HG02981 (cell line): ENCODE measurements at regions not wholly inside any gene's neighbourhood (a gene's known extent, or its start where the extent isn't known, plus 50 kb on each side); places are given as distances from the start of the nearest gene placed in this dataset.
"Not testable (repeated sequence)": the region's sequence is repeated elsewhere in the genome, so short reads cannot be mapped to it uniquely, and the experiment has no call there.

ENCODE experiments used
- ATAC-seq: cut with Tn5 transposase; IDR thresholded peaks from one replicate; pipeline ENCODE4 v1.9.1; 2021; ENCODE audit warnings: mild to moderate bottlenecking, moderate library complexity; ENCODE audit not compliant: unreplicated experiment

DNA sequence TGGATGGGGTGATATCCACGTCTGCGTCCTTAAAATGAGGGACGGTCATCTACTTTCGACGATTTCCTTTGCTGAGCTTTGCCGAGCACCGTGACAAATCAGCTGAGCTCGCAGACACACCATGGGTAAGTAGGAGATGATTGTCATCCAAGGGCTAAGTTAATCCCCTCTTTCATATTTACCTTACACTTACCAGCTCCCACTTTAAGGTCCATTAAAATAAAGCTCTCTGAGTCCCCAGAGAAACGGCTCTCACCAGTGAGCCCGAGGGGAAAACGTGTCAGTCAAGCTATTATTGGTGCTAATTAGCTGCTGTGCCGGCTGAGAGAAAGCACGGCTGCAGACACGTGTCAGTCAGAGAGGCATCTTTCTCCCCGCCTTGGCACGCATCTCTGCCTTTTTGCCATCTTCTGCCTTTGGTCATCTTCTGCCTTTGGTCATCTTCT lies 72.2 kb downstream of the CRLF2 start:
- ATAC-seq = no peak

DNA sequence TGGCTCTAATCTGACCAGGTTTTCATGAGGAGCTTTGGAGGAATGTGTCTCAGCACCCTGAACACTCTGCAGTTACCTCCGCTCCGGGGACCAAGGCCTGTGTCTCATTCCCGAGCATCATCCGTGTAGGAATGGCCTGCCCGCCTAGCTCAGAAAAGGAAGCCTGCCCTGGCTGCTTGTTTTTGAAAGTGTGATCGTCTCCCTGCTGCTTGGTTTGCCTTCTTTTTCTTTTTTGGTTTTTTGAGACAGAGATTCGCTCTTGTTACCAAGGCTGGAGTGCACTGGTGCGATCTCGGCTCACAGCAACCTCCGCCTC lies 73.3 kb downstream of the CRLF2 start:
- ATAC-seq = no peak

DNA sequence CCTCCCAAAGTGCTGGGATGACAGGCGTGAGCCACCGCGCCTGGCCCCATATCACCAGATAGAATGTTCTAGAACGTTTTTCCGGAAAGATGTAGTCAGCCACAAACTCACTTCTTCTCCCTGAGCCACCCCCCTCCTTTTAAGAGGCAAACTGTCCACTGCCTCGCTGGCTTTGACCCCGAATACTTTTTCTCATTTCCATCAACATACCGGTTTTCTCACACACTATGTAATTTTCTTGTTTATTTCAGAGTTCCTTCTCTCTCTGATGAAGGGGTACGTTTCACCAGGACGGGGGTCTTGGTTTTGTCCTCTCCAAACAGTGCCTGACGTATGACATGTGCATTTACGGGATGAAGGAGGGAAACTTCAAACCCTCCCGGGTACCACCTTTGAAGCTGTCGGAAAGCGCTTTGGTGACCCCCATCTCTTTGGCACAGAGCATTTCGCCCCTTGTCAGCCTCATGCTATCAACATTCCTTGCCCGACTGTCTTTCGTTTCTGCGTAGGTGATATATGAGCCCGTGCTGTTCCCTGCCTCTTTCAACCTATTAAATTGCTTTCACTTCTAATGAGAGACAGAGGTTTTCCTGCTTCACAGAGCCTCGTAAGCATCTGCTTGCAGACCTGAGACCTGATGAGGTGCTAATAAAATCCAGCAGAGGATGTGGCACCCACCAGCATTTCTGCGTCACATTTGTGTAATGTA lies 73.8 kb downstream of the CRLF2 start:
- no peak for ATAC-seq

DNA sequence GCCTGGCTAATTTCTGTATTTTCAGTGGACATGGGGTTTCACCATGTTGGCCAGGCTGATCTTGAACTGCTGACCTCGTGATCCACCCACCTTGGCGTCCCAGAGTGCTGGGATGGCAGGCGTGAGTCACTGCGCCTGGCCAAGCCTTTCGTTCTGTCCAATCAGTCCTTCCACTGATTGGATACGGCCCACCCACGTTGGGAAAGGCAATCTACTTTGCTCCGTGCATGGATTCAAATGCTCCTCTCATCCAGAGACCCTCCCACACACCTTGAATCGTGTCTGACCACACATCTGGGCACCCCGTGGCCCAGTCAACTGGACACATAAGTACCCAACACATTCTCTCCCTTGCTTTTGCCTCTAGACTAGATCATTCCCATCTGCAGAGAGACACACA lies 74.9 kb downstream of the CRLF2 start:
- no peak for ATAC-seq

DNA sequence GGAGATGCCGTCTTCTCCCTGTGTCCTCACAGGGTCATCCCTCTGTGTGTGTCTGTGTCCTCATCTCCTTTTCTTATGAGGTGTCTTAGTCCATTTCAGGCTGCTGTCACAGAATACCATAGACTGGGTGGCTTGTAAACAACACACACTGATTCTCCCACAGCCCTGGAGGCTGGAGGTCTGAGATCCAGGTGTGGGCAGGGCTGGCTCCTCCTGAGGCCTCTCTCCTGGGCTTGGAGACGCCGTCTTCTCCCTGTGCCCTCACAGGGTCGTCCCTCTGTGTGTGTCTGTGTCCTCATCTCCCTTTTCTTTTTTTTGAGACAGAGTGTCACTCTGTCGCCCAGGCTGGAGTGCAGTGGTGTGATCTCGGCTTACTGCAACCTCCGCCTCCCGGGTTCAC lies 75.9 kb downstream of the CRLF2 start:
- not testable (repeated sequence) for ATAC-seq

DNA sequence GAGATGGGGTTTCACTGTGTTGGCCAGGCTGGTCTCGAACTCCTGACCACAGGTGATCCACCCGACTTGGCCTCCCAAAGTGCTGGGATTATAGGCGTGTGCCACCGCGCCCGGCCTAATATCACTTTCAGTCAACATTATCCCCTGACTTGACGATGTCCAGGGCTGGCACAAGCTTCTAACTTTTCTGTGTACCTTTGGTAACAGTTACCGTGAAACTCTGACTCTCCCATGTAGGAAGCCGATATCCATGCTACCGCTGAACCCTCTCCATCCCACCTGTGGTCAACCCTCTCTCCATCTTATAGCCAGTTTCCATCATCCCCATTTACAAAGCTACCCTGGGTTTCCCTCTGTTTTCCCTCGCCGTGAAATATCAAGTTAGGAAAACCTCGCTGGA lies 77.5 kb downstream of the CRLF2 start:
- ATAC-seq = no peak

DNA sequence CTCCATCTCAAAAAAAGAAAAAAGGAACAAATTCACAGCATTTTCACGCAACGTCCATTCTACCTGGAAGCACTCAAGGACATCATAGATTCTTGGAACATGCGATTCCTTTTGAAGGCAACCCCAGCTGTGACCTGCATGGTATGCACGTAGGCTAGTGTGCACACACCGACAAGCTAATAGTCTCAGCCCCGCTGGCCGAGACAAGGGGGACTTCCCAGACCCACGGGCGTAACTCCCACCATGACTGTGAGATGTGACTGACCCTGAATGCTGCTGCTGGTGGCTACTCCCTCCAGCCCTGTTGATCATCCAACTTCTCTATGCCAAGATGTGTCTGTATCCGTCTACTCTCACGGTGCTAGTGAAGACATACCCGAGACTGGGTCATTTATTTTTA lies 78.3 kb downstream of the CRLF2 start:
- no peak for ATAC-seq

DNA sequence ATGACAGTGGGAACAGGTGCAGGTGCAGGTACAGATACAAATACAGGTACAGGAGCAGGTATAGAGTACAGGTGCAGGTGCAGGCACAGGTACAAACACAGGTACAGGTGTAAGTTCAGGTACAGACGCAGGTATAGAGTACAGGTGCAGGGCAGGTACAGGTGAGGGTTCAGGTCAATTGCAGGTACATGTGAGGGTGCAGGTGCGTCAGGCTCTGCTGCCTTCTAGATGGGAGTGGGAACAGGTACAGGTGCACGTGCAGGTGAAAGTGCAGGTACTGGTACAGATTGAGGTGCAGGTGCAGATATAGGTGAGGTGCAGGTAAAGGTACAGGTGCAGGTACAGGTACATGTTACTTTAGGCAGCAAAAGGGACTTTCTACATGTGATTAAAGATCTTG lies 85.7 kb downstream of the CRLF2 start:
- no peak for ATAC-seq

DNA sequence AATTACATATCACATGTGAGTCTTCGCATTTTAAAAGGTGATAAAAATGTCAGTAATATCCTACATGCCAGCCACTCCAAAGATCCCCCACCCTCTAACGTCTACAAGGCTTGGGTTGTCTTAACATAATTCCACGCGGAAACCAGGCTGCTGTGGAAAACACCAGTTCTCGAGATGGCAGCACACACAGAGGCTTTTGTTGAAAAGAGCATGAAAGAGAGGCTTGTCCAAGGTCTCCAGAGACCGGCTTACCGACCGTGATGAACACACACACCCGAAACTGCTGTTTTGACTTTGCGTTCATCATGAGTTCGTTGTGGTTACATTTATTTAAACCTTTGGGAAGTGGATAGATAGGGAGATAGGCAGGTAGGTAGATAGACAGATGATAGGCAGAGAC lies 87.9 kb downstream of the CRLF2 start:
- no peak for ATAC-seq

DNA sequence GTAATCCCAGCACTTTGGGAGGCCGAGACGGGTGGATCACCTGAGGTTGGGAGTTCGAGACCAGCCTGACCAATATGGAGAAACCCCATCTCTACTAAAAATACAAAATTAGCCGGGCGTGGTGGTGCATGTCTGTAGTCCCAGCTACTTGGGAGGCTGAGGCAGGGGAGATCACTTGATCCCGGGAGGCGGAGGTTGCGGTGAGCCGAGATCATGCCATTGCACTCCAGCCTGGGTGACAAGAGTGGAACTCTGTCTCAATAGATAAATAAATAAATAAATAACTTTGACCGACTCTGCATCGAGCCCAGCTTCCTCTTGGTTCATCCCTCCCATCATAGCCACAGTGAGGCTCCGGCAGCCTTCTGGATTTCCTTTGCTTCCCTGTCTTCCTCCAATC lies 89.6 kb downstream of the CRLF2 start:
- not testable (repeated sequence) for ATAC-seq

DNA sequence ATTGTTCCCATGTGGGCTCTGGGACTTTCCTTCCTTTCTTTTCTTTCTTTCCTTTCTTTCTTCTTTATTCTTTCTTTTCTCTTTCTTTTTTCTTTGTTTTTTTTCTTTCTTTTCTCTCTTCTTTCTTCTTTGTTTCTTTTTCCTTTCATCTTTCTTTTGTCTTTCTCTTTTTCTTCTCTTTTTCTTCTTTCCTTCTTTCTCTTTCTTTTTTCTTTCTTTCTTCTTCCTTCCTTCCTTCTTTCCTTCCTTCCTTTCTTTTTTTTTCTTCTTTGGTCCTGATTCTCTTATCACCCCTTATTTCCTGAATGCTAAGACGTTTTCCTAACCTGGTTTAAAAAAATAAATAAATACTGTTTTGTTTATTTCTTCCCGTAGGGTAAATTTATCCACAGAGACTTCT lies 93.2 kb downstream of the CRLF2 start:
- no peak for ATAC-seq

DNA sequence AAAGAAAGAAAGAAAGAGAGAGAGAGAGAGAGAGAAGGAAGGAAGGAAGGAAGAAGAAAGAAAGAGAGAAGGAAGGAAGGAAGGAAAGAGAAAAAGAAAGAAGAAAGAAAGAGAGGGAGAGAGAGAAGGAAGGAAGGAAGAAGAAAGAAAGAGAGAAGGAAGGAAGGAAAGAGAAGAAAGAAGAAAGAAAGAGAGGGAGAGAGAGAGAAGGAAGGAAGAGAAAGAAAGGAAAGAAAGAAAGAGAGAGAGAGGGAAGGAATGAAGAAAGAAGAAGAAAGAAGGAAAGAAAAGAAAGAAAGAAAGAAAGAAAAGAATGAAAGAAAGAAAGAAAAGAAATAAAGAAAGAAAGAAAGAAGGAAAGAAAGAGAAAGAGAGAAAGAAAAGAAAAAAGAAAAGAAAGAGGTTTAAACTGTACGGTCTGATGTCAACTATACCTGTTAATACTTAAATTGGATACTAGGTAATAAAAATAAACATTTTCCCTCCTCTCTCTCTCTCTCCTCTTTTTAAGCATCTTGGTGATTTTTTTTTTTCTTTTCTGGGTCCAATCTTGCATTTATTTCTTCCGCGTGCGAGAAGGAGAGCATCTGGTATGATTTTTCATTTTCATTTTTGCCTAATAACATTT lies 93.8 kb downstream of the CRLF2 start:
- ATAC-seq = no peak

DNA sequence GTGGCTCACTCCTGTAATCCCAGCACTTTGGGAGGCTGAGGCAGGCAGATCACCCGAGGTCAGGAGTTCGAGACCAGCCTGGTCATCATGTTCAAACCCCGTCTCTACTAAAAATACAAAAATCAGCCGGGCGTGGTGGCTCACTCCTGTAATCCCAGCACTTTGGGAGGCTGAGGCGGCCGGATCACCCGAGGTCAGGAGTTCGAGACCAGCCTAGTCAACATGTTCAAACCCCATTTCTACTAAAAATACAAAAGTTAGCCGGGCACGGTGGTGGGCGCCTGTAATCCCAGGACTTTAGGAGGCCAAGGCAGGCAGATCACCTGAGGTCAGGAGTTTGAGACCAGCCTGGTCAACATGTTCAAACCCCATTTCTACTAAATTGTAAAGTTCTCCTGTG lies 97.0 kb downstream of the CRLF2 start:
- ATAC-seq = not testable (repeated sequence)

DNA sequence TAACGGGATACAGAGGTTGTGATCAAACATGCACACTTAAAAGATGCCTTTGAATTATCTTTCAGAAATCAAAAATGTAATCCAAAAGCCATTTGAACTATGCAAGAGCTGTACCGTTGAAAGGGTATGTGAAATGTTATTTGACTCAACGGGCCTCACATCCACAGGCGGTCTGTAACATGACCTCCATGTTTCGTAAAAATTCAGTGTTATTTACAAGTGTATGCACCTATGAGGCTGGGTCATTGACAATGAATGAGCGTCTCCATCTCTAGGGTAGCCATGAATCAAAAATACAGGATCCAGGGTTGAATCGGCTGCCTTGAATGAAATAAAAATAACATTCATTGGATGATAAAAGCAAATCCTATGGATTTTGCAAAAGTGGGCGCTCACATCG lies 100.1 kb downstream of the CRLF2 start:
- ATAC-seq = no peak

DNA sequence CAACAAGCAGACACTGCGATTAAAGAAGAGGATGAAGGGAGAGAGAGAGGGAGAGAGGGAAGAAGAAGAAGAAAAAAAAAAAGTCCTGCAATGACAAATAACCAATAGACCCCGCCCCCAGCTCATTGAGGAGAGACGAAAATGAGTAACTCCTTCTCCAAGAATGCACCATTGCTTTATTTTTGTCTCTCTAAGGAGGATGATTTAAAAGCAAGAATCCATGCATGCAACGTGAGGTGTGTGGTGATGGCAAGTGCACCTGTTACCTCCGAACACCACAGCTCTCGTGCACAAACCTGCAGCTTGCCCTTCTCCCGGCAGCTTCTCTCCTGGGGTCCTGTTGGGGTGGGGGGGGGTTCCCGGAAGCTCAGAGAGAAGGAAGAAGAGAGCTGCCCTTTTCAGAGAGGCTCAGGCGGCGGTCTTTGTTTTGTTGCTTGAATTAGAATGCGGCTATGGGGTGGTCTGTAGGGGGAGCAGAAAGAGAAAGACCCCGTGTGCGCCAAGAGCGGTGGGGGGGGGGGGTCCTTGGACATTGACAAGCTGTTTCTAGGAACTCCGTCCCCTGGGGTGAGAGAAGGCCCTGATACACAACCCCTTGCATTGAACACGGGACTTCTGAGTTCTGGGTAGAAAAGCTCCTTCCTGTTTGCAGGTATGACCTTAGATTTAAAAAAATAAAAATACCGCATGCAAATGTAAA lies 100.7 kb downstream of the CRLF2 start:
- ATAC-seq = no peak

DNA sequence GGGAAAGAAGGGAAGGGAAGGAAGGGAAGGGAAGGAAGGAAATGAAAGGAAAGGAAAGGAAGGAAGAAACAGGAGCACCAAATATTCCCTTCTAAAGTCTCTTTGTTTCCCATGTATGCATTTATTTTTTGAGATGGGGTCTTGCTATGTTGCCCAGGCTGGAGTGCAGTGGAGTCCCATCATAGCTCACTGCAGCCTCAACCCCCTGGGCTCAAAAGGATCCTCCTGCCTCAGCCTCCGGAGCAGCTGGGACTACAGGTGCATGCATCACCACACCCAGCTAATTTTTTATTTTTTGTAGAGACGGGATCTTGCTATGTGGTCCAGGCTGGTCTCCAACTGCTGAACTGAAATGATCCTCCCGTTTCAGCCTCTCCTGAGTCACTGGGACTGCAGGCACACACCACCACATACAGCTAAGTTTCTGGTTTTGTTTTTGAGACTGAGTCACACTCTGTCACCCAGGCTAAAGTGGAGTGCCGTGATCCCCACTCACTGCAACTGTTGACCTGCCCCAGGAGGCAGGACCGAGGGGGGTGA lies 102.8 kb downstream of the CRLF2 start:
- ATAC-seq = no peak

DNA sequence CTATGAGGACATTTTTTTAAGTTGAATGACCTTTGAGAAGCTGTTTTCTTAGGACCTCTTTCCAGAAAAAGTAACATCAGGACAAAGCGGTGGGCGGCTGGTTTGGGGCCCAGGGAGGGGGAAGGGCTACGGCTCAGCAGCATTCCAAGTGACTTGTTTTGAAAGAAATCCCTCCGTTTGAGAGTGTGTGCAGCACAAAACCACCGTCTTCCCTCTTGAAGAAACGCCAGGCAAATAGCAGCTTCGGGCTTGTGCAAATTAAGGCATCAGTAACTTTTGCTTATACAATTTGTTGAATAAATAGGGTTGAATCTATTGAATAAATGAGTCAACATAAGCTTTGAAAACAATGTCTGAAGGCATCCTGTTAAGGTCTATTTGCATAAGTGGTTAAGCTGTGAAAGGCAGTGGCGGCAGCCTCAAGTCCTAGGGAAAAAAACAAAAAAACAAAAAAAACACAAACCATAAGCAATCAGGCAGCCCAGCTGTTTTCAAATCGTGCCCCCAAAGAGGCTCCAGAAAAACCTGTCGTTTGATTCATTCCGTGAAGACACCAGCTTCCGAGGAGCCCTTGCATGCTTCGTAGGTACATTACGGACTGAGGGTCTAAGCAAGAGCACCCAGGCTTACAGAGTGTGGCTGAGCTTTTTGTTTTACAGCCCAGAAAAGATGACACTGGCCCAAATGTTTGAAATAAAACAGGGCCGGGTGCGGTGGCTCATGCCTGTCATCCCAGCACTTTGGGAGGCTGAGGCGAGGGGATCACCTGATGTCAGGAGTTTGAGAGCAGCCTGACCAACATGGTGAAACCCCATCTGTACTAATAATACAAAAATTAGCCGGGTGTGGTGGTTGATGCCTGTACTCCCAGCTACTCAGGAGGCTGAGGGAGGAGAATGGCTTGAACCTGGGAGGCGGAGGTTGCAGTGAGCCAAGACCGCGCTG lies 103.7 kb downstream of the CRLF2 start:
- ATAC-seq = no peak

DNA sequence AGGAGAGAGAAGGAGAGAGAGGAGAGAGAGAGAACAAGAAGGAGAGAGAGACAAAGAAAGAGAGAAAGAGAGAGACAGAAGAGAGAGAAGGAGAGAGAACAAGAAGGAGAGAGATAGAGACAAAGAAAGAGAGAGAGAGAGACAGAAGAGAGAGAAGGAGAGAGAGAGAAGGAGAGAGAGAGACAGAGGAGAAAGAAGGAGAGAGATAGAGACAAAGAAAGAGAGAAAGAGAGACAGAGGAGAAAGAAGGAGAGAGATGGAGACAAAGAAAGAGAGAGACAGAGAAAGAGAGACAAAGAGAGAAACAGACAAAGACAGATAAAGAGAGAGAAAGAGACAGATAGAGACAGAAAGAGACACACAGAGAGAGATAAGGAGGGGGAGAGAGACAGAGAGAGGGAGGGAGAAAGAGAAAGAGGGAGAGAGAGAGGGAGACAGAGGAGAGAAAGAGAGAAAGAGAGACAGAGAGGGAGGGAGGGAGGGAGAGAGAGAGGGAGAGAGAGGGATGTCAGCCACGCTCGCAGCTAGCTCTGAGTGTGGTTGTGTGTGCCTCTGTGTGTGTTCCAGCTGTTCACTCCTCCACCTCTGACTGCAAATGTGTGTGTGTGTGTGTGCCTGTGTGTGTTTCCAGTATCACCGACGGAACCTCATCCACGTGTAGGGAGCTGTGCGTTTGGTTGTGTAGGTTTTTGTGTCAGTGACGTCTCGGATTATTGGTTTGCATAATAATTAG lies 105.8 kb downstream of the CRLF2 start:
- no peak for ATAC-seq

DNA sequence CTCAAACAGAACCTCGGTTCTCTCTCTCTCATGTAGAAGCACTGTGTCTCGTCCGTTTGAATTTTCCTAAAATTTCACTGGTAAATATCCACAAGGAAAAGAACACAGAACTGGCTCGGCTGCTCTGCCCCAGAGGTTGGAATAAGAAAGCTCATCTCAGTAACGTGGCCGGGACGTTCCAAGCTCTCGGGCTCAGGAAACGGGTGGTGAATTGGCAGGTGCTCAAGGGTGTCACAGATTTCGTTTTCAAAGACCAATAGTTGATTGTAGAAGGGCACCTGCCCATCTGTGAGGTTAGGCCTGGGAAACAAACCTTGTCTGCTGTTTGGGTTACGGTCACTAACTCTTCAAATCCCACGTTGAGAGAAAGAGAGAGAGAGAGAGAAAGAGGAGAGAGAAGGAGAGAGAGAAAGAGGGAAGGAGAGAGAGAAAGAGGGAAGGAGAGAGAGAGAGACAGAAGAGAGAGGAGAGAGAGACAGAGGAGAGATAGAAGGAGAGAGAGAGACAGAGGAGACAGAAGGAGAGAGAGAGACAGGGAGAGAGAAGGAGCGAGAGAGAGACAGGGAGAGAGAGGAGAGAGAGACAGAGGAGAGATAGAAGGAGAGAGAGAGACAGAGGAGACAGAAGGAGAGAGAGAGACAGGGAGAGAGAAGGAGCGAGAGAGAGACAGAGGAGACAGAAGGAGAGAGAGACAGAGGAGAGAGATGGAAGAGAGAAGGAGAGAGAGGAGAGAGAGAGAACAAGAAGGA lies 106.6 kb downstream of the CRLF2 start:
- no peak for ATAC-seq

DNA sequence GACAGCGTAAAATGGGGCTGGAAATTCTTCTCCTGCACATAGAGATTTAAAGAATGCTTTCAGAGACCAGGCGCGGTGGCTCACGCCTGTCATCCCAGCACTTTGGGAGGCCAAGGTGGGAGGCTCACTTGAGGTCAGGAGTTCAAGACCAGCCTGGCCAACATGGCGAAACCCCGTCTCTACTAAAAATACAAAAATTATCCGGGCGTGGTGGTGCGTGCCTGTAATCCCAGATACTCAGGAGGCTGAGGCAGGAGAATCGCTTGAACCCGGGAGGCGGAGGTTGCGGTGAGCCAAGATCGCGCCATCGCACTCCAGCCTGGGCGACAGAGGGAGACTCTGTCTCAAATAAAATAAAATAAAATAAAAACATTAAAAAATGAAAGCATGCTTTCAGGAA lies 107.4 kb downstream of the CRLF2 start:
- ATAC-seq = not testable (repeated sequence)
